ENCODE measurements at regions not wholly inside any gene's neighbourhood (a gene's known extent, or its start where the extent isn't known, plus 50 kb on each side); places are given as distances from the start of the nearest gene placed in this dataset.

DNA sequence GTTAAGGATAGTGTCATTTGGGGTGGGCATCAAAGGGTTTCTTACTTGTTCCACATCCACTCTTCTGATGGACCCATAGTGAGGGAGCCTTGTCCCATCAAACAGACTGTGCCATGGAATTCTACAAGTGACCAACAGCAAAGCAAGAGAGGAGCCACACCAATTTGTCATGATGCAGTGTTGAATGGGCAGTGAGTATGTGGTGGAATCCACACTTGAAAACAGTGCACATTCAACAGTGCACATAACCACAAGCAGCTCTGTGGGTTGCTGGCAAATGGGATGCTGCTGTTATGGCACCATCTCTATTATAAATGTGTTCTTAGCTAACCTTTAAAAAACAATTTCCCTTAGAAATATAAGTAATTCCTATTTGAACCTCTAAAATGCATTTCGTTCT is 52.5 kb upstream of the CPNE4 start (continued):
- no peak for TF ChIP-seq TAF1 (IDR thresholded peaks at IDR 0.05; ENCODE audit: low read depth)
- TF ChIP-seq EP300 (conservative IDR thresholded peaks at IDR 0.05; ENCODE audit: poor library complexity, severe bottlenecking), result no peak

DNA sequence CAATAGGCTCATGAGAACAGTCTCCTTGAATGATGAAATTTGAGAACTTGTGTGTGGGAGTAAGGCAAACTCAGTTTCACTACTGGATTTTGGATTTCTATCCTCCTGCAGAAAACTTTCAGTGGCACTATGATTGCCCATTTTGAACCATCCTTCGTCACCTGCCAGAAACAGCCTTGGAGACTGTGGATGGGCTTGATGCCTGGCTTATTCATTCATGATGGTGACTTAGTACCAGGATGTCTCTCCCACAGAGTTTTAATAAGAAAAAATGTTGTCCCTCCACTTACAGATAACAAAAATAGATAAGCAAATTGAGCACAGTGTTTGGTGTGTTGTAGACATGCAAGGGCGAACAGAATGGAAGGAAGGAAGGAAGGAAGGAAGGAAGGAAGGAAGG is 53.5 kb upstream of the CPNE4 start:
- H3K27me3 ChIP-seq (ENCODE audit: insufficient read depth, low read depth, low read length), result no peaks in the 10 kb centered on the region
- no peaks in the 10 kb centered on the region for H3K36me3 ChIP-seq (ENCODE audit: insufficient read depth, low read length)
- H3F3A ChIP-seq (ENCODE audit: insufficient read depth, low read length, poor library complexity, severe bottlenecking), result no peaks in the 10 kb centered on the region
- no peaks in the 10 kb centered on the region for H4K20me1 ChIP-seq (ENCODE audit: insufficient read depth)
- H3K9me2 ChIP-seq (ENCODE audit: insufficient read depth, low read length), result no peaks in the 10 kb centered on the region
- TF ChIP-seq TAF1 (IDR thresholded peaks at IDR 0.05; ENCODE audit: low read depth) (no peak), MXI1 (conservative IDR thresholded peaks at IDR 0.05; ENCODE audit: poor library complexity, severe bottlenecking) (no peak), POLR2AphosphoS5 (IDR thresholded peaks at IDR 0.05) (no peak), EP300 (conservative IDR thresholded peaks at IDR 0.05; ENCODE audit: poor library complexity, severe bottlenecking) (no peak), SMC3 (conservative IDR thresholded peaks at IDR 0.05; ENCODE audit: poor library complexity) (no peak), EZH2 (IDR thresholded peaks at IDR 0.05; ENCODE audit: borderline replicate concordance, insufficient read depth, low read length, poor library complexity, severe bottlenecking) (no peak)
- TF ChIP-seq, protein P1, sequence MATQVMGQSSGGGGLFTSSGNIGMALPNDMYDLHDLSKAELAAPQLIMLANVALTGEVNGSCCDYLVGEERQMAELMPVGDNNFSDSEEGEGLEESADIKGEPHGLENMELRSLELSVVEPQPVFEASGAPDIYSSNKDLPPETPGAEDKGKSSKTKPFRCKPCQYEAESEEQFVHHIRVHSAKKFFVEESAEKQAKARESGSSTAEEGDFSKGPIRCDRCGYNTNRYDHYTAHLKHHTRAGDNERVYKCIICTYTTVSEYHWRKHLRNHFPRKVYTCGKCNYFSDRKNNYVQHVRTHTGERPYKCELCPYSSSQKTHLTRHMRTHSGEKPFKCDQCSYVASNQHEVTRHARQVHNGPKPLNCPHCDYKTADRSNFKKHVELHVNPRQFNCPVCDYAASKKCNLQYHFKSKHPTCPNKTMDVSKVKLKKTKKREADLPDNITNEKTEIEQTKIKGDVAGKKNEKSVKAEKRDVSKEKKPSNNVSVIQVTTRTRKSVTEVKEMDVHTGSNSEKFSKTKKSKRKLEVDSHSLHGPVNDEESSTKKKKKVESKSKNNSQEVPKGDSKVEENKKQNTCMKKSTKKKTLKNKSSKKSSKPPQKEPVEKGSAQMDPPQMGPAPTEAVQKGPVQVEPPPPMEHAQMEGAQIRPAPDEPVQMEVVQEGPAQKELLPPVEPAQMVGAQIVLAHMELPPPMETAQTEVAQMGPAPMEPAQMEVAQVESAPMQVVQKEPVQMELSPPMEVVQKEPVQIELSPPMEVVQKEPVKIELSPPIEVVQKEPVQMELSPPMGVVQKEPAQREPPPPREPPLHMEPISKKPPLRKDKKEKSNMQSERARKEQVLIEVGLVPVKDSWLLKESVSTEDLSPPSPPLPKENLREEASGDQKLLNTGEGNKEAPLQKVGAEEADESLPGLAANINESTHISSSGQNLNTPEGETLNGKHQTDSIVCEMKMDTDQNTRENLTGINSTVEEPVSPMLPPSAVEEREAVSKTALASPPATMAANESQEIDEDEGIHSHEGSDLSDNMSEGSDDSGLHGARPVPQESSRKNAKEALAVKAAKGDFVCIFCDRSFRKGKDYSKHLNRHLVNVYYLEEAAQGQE (IDR thresholded peaks at IDR 0.05; ENCODE audit: borderline replicate concordance), result no peak
- TF ChIP-seq, protein P2, sequence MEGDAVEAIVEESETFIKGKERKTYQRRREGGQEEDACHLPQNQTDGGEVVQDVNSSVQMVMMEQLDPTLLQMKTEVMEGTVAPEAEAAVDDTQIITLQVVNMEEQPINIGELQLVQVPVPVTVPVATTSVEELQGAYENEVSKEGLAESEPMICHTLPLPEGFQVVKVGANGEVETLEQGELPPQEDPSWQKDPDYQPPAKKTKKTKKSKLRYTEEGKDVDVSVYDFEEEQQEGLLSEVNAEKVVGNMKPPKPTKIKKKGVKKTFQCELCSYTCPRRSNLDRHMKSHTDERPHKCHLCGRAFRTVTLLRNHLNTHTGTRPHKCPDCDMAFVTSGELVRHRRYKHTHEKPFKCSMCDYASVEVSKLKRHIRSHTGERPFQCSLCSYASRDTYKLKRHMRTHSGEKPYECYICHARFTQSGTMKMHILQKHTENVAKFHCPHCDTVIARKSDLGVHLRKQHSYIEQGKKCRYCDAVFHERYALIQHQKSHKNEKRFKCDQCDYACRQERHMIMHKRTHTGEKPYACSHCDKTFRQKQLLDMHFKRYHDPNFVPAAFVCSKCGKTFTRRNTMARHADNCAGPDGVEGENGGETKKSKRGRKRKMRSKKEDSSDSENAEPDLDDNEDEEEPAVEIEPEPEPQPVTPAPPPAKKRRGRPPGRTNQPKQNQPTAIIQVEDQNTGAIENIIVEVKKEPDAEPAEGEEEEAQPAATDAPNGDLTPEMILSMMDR (IDR thresholded peaks at IDR 0.05; ENCODE audit: poor library complexity, severe bottlenecking), result no peak
- no peak overlapping the region for H3K4me2 ChIP-seq (ENCODE audit: low read length)
- H3K4me3 ChIP-seq (ENCODE audit: low read length), result no peak overlapping the region
- no peaks in the 10 kb centered on the region for H3K79me2 ChIP-seq (replicated peaks; ENCODE audit: insufficient read depth, low read length)
- H3K9me3 ChIP-seq (ENCODE audit: low read length), result no peaks in the 10 kb centered on the region
- H3K27ac ChIP-seq (ENCODE audit: low read length), result no peak overlapping the region
- no peak overlapping the region for H3K9ac ChIP-seq (ENCODE audit: low read length)
- no peak overlapping the region for H2AFZ ChIP-seq (ENCODE audit: low read depth, low read length)

DNA sequence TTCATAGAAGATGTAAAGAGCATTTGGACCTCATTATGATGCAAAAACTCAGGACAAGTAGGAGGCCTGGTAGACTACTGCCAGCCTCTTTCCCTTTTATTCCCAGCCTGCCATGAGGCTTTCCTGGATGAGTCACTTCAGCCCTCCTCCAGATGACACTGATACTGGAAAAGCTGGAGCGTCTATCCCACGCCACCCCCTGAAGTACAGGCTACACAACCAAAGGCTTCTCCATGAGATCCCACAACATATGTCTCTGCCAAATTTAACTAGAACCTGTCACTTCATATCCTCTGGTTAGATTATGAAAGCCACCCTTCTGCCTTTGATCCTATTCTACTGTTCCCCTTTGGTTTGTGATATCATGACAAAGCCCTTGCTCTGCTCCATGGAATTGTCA is 56.1 kb upstream of the CPNE4 start:
- no peaks in the 10 kb centered on the region for H3K79me2 ChIP-seq (replicated peaks; ENCODE audit: insufficient read depth, low read length)
- H2AFZ ChIP-seq (ENCODE audit: low read depth, low read length), result no peak overlapping the region
- H3K27ac ChIP-seq (ENCODE audit: low read length), result no peak overlapping the region
- no peaks in the 10 kb centered on the region for H3K9me2 ChIP-seq (ENCODE audit: insufficient read depth, low read length)
- no peaks in the 10 kb centered on the region for H3K9me3 ChIP-seq (ENCODE audit: low read length)
- H3K27me3 ChIP-seq (ENCODE audit: insufficient read depth, low read depth, low read length), result no peaks in the 10 kb centered on the region
- TF ChIP-seq SMC3 (conservative IDR thresholded peaks at IDR 0.05; ENCODE audit: poor library complexity) (no peak), POLR2AphosphoS5 (IDR thresholded peaks at IDR 0.05) (no peak), MXI1 (conservative IDR thresholded peaks at IDR 0.05; ENCODE audit: poor library complexity, severe bottlenecking) (no peak), RAD21 (conservative IDR thresholded peaks at IDR 0.05) (no peak), TAF1 (IDR thresholded peaks at IDR 0.05; ENCODE audit: low read depth) (no peak), EZH2 (IDR thresholded peaks at IDR 0.05; ENCODE audit: borderline replicate concordance, insufficient read depth, low read length, poor library complexity, severe bottlenecking) (no peak)
- TF ChIP-seq, protein P2 (IDR thresholded peaks at IDR 0.05; ENCODE audit: poor library complexity, severe bottlenecking), result no peak
- no peaks in the 10 kb centered on the region for H4K20me1 ChIP-seq (ENCODE audit: insufficient read depth)
- no peak overlapping the region for H3K9ac ChIP-seq (ENCODE audit: low read length)
- H3F3A ChIP-seq (ENCODE audit: insufficient read depth, low read length, poor library complexity, severe bottlenecking), result no peaks in the 10 kb centered on the region
- H3K4me3 ChIP-seq (ENCODE audit: low read length), result no peak overlapping the region
- H3K4me2 ChIP-seq (ENCODE audit: low read length), result no peak overlapping the region
- H3K36me3 ChIP-seq (ENCODE audit: insufficient read depth, low read length), result no peaks in the 10 kb centered on the region

All from neural cell (in vitro differentiated cells).